ENCODE measurements at regions not wholly inside any gene's neighbourhood (a gene's known extent, or its start where the extent isn't known, plus 50 kb on each side); places are given as distances from the start of the nearest gene placed in this dataset.

DNA sequence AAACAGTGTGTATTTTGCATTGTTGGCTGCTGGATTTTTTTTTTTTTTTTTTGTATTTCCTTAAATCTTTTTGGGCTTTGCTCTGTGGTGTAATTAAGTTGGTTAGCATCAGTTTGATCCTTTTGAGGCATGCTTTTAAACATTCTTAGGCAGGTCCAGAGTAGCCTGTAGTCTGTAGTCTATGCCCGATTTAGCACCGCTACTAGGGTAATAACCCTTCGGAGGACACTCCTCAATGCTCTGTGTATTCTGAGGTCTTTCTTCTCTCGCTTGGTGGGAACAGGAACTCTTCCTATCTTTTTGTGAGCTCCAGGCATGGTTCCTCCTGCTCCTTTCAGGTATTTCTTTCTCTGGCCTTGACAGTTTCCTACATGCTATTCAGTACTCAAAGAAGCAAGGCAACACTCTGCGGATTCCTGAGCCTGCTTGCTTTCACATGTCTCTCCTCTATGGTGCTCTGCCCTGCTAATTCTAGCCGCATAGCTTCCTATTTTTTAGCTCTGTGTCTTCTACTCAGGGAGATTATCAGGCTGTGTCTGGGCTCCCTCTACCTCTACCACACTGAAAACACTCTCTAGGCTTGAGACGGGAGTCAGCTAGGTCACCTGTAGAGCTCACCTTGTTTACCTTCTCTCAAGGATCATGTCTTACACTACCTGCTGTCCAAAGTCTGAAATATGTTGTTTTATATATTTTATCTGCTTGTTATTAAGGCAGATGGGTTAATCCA, 195.1 kb downstream of the NDFIP2 start (continued):
- no peak for TF ChIP-seq E4F1 (IDR thresholded peaks at IDR 0.05; ENCODE audit: borderline replicate concordance, partially characterized antibody)
- TF ChIP-seq TARDBP (IDR thresholded peaks at IDR 0.05; ENCODE audit: borderline replicate concordance): no peak
- TF ChIP-seq, protein P1, sequence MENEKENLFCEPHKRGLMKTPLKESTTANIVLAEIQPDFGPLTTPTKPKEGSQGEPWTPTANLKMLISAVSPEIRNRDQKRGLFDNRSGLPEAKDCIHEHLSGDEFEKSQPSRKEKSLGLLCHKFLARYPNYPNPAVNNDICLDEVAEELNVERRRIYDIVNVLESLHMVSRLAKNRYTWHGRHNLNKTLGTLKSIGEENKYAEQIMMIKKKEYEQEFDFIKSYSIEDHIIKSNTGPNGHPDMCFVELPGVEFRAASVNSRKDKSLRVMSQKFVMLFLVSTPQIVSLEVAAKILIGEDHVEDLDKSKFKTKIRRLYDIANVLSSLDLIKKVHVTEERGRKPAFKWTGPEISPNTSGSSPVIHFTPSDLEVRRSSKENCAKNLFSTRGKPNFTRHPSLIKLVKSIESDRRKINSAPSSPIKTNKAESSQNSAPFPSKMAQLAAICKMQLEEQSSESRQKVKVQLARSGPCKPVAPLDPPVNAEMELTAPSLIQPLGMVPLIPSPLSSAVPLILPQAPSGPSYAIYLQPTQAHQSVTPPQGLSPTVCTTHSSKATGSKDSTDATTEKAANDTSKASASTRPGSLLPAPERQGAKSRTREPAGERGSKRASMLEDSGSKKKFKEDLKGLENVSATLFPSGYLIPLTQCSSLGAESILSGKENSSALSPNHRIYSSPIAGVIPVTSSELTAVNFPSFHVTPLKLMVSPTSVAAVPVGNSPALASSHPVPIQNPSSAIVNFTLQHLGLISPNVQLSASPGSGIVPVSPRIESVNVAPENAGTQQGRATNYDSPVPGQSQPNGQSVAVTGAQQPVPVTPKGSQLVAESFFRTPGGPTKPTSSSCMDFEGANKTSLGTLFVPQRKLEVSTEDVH (IDR thresholded peaks at IDR 0.05; ENCODE audit: low read depth, partially characterized antibody): no peak
- TF ChIP-seq, protein P2, sequence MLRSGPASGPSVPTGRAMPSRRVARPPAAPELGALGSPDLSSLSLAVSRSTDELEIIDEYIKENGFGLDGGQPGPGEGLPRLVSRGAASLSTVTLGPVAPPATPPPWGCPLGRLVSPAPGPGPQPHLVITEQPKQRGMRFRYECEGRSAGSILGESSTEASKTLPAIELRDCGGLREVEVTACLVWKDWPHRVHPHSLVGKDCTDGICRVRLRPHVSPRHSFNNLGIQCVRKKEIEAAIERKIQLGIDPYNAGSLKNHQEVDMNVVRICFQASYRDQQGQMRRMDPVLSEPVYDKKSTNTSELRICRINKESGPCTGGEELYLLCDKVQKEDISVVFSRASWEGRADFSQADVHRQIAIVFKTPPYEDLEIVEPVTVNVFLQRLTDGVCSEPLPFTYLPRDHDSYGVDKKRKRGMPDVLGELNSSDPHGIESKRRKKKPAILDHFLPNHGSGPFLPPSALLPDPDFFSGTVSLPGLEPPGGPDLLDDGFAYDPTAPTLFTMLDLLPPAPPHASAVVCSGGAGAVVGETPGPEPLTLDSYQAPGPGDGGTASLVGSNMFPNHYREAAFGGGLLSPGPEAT (IDR thresholded peaks at IDR 0.05; ENCODE audit: low read depth): no peak
- no peak for TF ChIP-seq MTA2 (IDR thresholded peaks at IDR 0.05; ENCODE audit: low read depth)
- no peak for TF ChIP-seq CTCF (IDR thresholded peaks at IDR 0.05 in 2 of 3, conservative IDR thresholded peaks at IDR 0.05 in 1 of 3; ENCODE audit: control insufficient read depth in 2 of 3, extremely low read depth in 1 of 3, insufficient read depth in 1 of 3, low read depth in 3 of 3, low read length in 3 of 3)

Data from GM12878 (cell line).